Pancreas (tissue), 10 donors: ENCODE measurements at regions not wholly inside any gene's neighbourhood (a gene's known extent, or its start where the extent isn't known, plus 50 kb on each side); places are given as distances from the start of the nearest gene placed in this dataset.

Experiments
- ATAC-seq, 4 donors: fragments of 200-7000 bp; cut with Tn5 transposase; one replicate each; pipeline versions ENCODE4 v1.8.0 to v1.9.1; 2020; ENCODE audit warnings: mild to moderate bottlenecking in 4 of 4, moderate library complexity in 4 of 4
- DNase-seq, 6 donors: peaks; one replicate each; pipeline ENCODE4 v3.0.0-alpha.2; 2020
- FAIRE-seq: peaks from 2 replicates; lab custom pipeline; 2012; peaks lifted over from hg19 to GRCh38; lab: Jason Lieb, UNC
- H3K27ac ChIP-seq, 4 donors: fragments of 200-600 bp; sonication (generic); 1 replicate in 3 of 4; 2 replicates in 1 of 4; pipeline versions ENCODE4 v1.5.0 to v1.8.0; 2020
- H3K27me3 ChIP-seq, 4 donors: fragments of 200-600 bp; one replicate each; pipeline ENCODE4 v1.8.0; 2021
- H3K36me3 ChIP-seq, 3 donors: fragments of 200-600 bp; sonication (generic) in 1 of 3; one replicate each; pipeline versions ENCODE4 v1.5.0 to v1.8.0; 2020 to 2021
- H3K4me1 ChIP-seq, 3 donors: fragments of 200-600 bp; one replicate each; pipeline ENCODE4 v1.8.0; 2021
- H3K4me3 ChIP-seq, 4 donors: fragments of 200-600 bp; sonication (generic) in 2 of 4; one replicate each; pipeline versions ENCODE4 v1.5.0 to v1.8.0; 2020 to 2021
- H3K9me3 ChIP-seq, 4 donors: fragments of 200-600 bp; one replicate each; pipeline ENCODE4 v1.8.0; 2021
- CTCF ChIP-seq, 4 donors: fragments of 200-600 bp; sonication (generic) in 3 of 4; IDR thresholded peaks; one replicate each; pipeline versions ENCODE4 v1.5.0 to v1.8.0; 2021; ENCODE audit warnings: antibody characterized with exemption in 4 of 4
- WGBS, 2 donors: extraction: QIAGEN DNeasy Blood & Tissue Kit; methylation state at CpG; one replicate each; pipeline ENCODE4 v1.1.7; 2013; 5-methylcytosine and 5-hydroxymethylcytosine counted together
- intact Hi-C, 3 donors: fragments of 100-400 bp; cut with DNase I; formaldehyde crosslinking; loops; one replicate each; pipeline versions ENCODE4 v1.11.1 to v1.14.2; 2022
- donor health status: healthy with polysubstance abuse.
- donor health status: DM: no; HTN: no; CAD: no; lungs with moderate emphysema.
- donor health status: DM: no; HTN: no; CAD: no.
- donor health status: control.
- donor health status: control.
- donor health status: Bipolar disorder and iron deficiency.
- donor health status: DM: yes; HTN: yes; CAD: no.
- donor health status: DM: no; HTN: no; CAD: no.
- donor health status: DM: no; HTN: no; CAD: no.
- donor health status: DM: yes; HTN: yes; CAD: no.

DNA sequence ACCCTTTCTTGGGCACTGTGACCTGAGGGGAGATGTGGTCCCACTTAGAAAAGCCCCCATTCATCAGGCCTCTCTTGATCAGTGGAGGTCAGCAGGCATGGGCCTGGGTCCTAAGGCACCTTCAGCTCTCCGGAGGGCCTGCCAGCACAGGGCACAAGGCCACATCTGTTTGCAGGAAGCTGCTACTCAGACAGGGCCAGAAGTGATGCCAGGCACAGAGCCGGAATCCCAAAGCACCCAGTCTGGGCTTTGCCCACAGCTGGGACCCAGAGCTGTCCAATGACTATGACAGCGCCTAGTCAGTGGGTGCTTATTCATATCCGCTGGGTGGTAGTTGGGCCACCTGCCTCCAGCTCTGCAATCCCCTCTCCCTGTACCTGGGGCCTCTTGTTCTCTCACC is 63.2 kb upstream of the ELN start:
- intact Hi-C loops: no loop called here

GRCh38 chr7:73966062-73966940 is 61.7 kb upstream of the ELN start:
- H3K27ac ChIP-seq: no peak overlapping the region
- WGBS, 2 donors: 90 to 96% methylated on average over 16 of the region's 16 CpGs
- intact Hi-C loops: no loop called here
- no peak overlapping the region for H3K4me3 ChIP-seq
- no peaks in the 10 kb centered on the region for H3K27me3 ChIP-seq
- H3K9me3 ChIP-seq: no peaks in the 10 kb centered on the region
- no peaks in the 10 kb centered on the region for H3K4me1 ChIP-seq
- H3K36me3 ChIP-seq: no peaks in the 10 kb centered on the region
- no peak for DNase-seq
- FAIRE-seq: no peak
- ATAC-seq: no peak
- TF ChIP-seq CTCF (IDR thresholded peaks at IDR 0.05): no peak

More for the DNA sequence above, 63.2 kb upstream of the ELN start:
- Histone ChIP-seq H3K36me3 (no peaks in the 10 kb centered on the region), H3K9me3 (no peaks in the 10 kb centered on the region), H3K4me3 (no peak overlapping the region), H3K4me1 (no peaks in the 10 kb centered on the region), H3K27ac (no peak overlapping the region), H3K27me3 (no peaks in the 10 kb centered on the region)
- DNase-seq: no peak
- TF ChIP-seq CTCF (IDR thresholded peaks at IDR 0.05): no peak
- ATAC-seq: no peak
- FAIRE-seq: no peak
- 99 to 100% methylated on average over 4 of the region's 4 CpGs for WGBS, 2 donors

- WGBS, 2 donors: 85 to 90% methylated on average over 11 of the region's 11 CpGs
- no peak for TF ChIP-seq CTCF (IDR thresholded peaks at IDR 0.05)
- FAIRE-seq (no peak), ATAC-seq (no peak), DNase-seq (no peak)
- intact Hi-C loops: no loop called here
- Histone ChIP-seq H3K9me3 (no peaks in the 10 kb centered on the region), H3K27me3 (no peaks in the 10 kb centered on the region), H3K27ac (no peak overlapping the region), H3K4me3 (no peak overlapping the region), H3K36me3 (no peaks in the 10 kb centered on the region), H3K4me1 (no peaks in the 10 kb centered on the region)
Measured at GRCh38 chr7:73966941-73967831, 60.8 kb upstream of the ELN start.

DNA sequence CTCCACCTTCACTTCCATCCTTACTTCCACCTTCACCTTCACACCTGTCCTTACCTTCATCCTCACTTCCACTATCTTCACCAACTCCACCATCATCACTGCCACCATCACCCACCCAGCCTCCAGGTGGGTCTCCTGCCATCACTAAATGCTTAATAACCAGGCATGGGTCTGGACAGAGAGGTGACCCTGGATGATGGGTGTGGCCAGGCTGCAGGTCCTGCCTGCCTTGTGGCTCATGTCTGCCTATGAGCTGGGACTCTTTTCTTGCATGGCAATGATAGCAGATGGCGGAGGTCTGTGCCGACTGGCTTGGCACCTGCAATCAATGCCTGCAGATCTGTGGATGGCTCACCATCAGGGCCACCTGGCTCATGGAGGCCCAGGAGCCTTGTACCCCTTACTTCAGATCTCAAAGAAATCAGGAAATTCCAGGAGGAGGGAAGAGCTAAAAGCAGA is 60.1 kb upstream of the ELN start:
- H3K27ac ChIP-seq: no peak overlapping the region
- intact Hi-C loops: no loop called here
- H3K9me3 ChIP-seq: no peaks in the 10 kb centered on the region
- no peak for FAIRE-seq
- no peaks in the 10 kb centered on the region for H3K27me3 ChIP-seq
- H3K4me3 ChIP-seq: no peak overlapping the region
- no peak for DNase-seq
- WGBS, 2 donors: 81 to 90% methylated on average over 2 of the region's 2 CpGs
- no peak for ATAC-seq
- no peaks in the 10 kb centered on the region for H3K4me1 ChIP-seq
- no peaks in the 10 kb centered on the region for H3K36me3 ChIP-seq
- no peak for TF ChIP-seq CTCF (IDR thresholded peaks at IDR 0.05)
